EH (cell line): ENCODE measurements at regions not wholly inside any gene's neighbourhood (a gene's known extent, or its start where the extent isn't known, plus 50 kb on each side); places are given as distances from the start of the nearest gene placed in this dataset.

Source experiments
- DNase-seq: peaks from one replicate; pipeline ENCODE4 v3.0.0-alpha.2; 2015; ENCODE audit warnings: low read depth

GRCh38 chr2:160956243-160956802, 203.9 kb upstream of the TANK start:
- DNase-seq, result peak; percentile 35

- DNase-seq, result no peak
Measured at GRCh38 chr2:160963957-160964356, 196.3 kb upstream of the TANK start.

- no peak for DNase-seq
Measured at GRCh38 chr2:160967523-160967922, 192.7 kb upstream of the TANK start.

GRCh38 chr2:160968183-160968582, 192.0 kb upstream of the TANK start:
- DNase-seq, result no peak

- DNase-seq, result peak; percentile 88
Measured at GRCh38 chr2:160970052-160970965, 189.9 kb upstream of the TANK start.

GRCh38 chr2:160973991-160974390, 186.2 kb upstream of the TANK start:
- no peak for DNase-seq

GRCh38 chr2:160974803-160975202, 185.4 kb upstream of the TANK start:
- DNase-seq, result no peak

- DNase-seq, result no peak
Measured at GRCh38 chr2:160976797-160977196, 183.4 kb upstream of the TANK start.

GRCh38 chr2:160977376-160977775, 182.9 kb upstream of the TANK start:
- DNase-seq, result no peak

GRCh38 chr2:160977854-160978253, 182.4 kb upstream of the TANK start:
- DNase-seq, result no peak

- peak; percentile 25 for DNase-seq
Measured at GRCh38 chr2:160984426-160985077, 175.7 kb upstream of the TANK start.

GRCh38 chr2:160989778-160990177, 170.4 kb upstream of the TANK start:
- DNase-seq, result peak; percentile 13

- no peak for DNase-seq
Measured at GRCh38 chr2:160993654-160994061, 166.6 kb upstream of the TANK start.

- DNase-seq, result peak; percentile 91
Measured at GRCh38 chr2:160994141-160995002, 165.9 kb upstream of the TANK start.

- DNase-seq, result no peak
Measured at GRCh38 chr2:160996584-160996983, 163.6 kb upstream of the TANK start.

GRCh38 chr2:161004379-161004778, 155.8 kb upstream of the TANK start:
- DNase-seq, result peak; percentile 29

- peak; percentile 6 for DNase-seq
Measured at GRCh38 chr2:161005170-161005569, 155.1 kb upstream of the TANK start.

GRCh38 chr2:161008311-161008710, 151.9 kb upstream of the TANK start:
- DNase-seq, result no peak

- DNase-seq, result no peak
Measured at GRCh38 chr2:161010503-161011015, 149.7 kb upstream of the TANK start.

- DNase-seq, result no peak
Measured at GRCh38 chr2:161017780-161018470, 142.3 kb upstream of the TANK start.

GRCh38 chr2:161019311-161019710, 140.9 kb upstream of the TANK start:
- no peak for DNase-seq
